ENCODE measurements at regions not wholly inside any gene's neighbourhood (a gene's known extent, or its start where the extent isn't known, plus 50 kb on each side); places are given as distances from the start of the nearest gene placed in this dataset.

DNA sequence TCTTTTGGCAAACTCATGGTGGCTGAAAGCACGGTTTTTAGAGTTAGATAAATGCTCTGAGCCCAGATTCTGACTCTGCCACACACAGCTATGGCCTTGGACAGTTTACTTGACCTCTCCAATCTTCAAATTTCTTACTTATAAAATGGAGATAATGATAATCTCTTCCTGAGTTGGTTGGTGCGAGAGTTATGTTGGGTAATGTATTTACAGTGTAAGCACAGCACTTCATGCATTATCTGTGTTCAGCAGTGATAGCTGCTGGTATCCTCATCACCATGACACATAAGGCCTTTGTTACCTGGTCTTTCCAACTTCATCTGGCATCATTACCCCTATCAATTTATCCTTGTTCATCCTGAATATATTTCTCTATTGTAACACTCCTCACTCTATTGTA, 178.8 kb upstream of the ELL2 start:
- FAIRE-seq (no peak), DNase-seq (ENCODE audit: low spot score) (no peak)

DNA sequence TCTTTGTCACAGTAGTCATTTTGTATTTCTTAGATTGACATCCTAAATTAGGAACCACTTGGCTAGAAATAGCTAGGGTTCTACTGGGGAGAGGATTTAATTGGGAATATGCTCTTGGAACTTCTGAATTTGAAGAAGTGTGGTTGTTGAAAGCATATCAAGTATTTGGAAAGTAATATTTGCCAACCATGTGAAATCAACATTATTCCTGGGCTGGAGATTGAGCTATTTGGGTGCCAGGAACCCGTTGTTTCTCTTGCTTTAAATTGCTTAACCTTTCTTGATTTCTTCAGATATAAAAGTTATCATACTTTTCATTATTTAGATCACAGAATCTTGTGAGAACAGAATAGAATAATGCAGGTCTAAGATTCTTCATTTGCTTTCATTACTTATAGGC, 178.4 kb upstream of the ELL2 start:
- no peak for DNase-seq (ENCODE audit: low spot score)
- no peak for FAIRE-seq

DNA sequence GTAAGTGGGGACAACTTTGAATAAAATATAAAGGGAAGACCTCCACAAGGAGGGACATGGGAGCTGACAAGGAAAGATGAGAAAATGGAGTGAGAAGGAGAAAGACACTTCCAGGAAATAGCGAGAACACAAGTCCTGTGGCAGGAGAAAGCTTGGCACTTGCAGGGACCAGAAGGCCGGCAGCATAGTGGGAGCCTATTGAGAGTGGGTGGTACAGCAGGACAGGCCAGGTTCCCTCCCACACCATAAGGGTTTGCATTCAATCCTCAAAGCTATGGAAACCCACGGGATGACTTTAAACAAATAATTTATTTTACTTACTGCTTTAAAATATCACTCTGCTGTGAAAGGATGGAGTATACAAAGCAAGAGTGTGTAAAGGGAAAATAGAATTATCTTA, 173.2 kb upstream of the ELL2 start:
- DNase-seq (ENCODE audit: low spot score) = no peak
- FAIRE-seq = no peak

DNA sequence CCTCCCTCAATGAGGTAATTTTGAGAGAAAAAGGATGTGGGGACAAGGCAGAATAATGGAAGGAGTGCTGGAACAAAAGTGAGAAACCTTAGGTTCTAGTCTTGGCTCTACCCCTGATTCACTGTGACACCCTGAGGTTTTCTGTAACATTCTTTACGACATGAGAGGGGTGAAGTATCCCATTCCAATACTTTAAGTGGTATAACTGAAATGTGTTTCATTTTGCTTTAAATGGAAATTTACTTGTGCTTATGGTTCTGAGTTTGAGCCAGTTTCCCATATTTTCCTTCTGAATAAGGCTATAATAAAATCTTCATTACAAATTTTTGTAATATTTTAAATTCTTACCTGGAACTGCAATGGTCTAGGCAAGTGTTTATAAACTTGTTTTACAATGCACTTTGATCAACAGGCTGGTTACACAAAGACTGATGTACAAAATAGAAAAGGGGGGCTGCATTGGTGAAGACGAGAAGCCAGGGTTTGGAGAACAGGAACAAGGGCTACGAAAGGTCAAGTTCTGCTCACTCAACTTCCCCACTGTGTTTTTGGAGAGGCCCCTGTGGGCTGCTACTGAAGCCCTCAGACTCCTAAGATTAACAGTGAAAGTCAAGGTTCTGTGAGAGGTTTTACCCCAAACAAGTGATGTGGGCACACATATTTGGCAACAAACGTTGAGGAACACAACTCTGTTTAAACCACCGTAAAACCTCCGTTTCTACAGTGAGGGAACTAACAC, 171.9 kb upstream of the ELL2 start:
- DNase-seq (ENCODE audit: low spot score) (no peak), FAIRE-seq (no peak)

DNA sequence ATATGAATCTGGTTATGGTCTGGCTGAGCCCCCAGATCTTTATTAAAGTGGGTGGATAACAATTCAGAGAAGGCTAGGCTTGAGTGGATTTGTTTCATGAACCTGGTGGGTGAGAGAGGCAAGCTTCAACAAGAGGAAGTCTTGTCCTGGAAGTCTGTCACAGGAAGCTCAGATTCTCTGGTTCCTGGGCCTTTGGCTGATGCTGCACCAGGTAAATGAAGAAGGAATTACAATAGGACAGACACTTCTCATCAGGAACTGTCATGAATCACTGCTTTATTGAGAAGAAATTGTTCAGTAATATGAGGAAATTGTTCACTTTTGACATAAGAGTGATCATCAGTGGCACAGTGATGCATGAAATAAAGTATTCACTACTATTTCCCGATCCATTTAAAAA, 167.6 kb upstream of the ELL2 start:
- FAIRE-seq (no peak), DNase-seq (ENCODE audit: low spot score) (no peak)

DNA sequence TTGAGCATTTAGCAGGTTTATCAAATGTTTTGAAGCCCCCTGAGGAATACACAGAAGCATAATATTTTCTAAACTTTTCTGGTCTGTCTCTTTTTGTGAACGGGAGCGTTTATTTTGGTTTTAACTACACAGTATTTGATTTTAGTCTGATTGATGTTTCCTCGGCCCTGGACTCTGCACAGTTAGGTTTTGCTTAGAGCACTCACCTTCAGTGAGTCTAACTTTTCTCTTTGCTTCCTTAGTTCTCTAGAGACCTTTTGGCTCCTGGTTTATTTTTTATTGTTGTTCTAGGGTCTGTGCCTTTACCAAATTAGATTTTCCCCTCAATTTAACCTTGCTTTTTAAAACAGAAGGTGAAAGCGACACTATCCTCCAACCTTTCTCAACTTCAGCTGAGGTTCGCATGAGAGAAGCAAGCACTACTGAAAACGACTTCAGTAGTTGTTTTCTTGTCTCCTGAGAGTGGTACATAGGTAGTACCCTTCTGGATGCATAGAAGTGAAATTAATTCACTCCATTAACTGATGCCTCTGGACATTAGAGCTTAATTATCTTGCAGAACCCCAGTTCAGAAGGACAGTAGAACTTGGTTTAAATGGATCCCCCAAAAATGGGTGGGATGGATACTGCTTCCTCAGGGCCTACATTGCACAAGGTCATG, 166.7 kb upstream of the ELL2 start:
- no peak for DNase-seq (ENCODE audit: low spot score)
- no peak for FAIRE-seq

DNA sequence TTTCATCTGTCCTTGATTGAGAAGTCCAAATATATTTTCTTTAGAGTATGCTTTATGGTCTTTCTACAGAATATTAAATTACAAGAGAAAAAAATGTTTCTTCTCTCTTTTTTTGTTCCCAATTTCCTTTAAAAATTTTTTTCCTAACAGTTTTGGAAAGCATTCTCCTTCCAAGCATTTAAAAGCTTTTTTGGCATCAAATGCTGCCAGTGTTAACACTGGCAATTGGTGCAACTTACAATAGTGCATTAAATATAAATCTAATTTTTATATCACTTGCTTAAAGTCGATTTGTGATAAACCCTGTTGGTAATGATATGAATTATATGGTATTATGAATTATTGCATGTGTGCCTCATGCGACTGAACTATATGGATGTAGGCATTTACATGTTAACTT, 165.9 kb upstream of the ELL2 start:
- DNase-seq (ENCODE audit: low spot score) = no peak
- FAIRE-seq = no peak

DNA sequence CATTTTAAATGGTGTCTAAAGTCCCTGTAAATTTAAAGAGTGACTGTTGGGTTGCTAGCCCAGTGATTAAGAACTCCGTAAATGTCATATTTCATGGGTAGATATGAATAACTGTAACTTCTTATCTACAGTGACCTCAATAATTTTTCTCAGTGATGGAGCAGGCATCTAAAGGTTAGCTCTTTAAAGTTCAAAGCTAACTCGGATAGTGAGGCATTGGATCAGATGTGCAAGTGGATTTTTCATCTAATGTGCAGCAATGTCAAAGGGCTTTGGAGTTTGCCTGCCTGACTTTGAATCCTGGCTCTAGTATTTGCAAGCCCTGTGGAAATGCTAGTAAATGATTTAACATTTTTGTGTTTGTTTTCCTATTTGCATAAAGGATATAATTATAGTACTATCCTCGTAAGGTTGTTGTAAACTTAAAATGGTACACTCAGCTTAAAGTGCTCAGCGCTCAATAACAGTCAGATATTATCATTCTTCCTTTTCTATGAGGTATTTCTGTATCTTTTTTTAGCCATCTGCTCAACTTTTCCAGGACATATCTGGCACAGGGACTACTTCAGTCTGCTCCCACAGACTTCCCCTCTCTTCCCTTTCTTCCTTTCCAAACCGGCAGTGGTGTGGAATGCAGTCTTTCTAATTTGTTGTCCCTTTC, 163.7 kb upstream of the ELL2 start:
- no peak for FAIRE-seq

DNA sequence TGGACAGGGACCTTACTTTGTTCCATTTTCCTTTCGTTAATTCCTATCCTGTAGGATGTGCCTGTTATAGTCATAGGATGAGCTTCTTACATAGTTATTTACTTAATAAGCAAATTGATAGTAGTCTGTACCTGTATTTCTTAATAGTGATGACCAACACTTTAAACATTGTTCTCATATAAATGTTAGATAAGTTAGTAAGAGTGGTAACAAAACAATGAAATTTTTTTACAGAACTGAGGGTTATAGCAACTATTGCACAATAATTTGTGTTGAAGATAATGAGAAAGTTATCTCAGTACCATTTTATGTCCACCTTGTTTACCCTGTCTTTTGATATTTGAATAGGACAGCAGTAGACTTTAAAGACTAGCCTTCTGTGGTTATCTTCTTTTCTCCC, 162.9 kb upstream of the ELL2 start:
- FAIRE-seq = no peak
- DNase-seq (ENCODE audit: low spot score) = no peak

More for the DNA sequence above, 163.7 kb upstream of the ELL2 start:
- DNase-seq (ENCODE audit: low spot score) = no peak

DNA sequence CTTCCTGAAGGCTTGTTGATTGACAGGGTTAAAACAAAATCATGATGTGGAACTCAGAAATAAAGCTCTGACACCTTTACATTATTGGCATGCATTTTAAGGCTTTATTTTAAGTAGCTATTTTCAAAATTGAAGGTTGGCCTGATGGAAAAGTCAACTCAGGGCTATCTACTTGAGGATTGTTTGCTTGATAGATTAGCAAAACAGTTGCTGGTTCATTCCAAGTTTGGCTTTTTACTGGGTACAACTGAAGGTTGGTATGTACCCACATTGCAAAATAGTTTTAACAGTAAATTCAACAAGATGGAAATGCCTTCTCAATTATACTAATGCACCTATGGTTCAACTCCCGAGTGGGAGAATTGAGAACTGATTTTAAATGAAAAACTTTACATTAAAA, 161.8 kb upstream of the ELL2 start:
- no peak for DNase-seq (ENCODE audit: low spot score)
- no peak for FAIRE-seq

DNA sequence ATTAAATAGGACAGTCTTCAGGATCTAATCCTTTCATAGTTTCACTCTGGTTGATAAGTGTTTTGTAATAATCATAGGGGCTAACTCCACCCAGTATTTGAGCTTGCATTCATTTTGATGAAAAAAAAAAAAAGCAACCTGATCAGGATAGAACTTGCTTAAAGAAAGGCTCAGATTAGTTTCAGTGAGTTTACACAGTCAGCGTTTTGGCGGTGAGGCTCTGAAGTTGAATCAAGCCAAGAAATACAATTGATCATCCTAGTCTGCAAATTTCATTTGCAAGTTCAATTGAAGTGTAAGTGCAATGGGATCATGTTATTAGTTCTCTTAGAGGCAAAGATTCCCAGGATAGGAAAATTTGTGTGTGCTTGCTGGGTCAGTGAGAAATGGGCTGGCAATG, 159.7 kb upstream of the ELL2 start:
- FAIRE-seq (no peak), DNase-seq (ENCODE audit: low spot score) (no peak)

DNA sequence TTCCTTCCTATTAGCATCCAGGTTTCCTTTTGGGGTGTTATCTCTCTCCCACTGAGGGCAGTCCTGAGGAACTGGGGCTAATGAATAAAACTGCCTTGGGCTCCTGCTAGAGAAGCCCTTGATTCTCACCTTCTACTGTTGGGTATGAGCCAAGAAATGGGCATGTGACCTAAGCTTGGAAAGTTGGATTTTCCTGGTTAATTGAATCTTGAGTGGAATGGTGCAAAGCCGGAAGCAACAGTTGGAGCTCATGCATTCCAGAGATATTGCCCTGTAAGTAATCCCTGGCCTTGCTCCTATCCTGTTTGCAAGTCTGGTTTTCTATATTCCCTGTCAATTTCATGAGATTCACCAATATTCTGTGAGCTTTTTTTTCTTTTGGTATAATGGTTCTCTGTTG, 158.5 kb upstream of the ELL2 start:
- DNase-seq (ENCODE audit: low spot score) = no peak
- no peak for FAIRE-seq

DNA sequence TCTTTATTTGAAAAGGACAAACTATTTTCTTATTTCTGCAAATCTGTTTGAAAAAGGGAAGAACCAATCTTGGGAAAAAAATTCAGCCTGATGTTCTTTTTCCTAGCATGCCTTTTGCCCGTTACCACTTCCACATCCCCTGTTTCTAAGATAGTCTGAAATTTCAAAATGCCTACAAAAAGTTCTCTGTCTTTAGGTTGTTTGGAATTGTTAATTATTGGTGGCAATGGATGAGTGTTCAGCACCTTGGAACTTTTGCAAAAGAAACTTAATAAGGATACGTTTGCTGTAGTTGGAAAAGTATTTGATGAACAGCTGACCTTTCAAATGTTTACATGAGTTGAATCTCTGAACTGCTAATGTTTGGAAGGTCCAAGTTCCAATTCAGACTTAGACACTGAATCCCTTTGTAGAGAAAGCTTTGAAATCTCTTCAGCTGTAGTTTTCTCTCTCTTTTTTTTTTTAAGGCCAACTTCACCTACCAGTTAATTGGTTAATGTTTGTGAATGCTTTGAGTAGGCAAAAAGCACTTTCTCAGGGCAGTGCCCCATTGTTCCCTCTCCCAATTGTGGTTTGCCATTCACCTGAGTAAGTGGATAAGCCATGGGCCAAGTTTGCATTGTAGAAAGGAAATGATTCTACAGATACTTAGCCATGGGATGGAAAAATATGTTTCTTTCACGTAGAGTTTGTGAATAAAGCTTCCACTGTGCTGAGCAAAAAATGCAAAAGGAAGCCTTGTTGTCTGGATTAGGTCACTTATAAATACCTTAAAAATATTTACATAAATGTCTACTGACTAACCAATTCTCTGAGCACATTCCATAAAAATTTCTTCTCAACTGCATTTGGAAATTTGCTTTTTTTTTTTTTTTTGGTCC, 156.4 kb upstream of the ELL2 start:
- DNase-seq (ENCODE audit: low spot score) (no peak), FAIRE-seq (no peak)

DNA sequence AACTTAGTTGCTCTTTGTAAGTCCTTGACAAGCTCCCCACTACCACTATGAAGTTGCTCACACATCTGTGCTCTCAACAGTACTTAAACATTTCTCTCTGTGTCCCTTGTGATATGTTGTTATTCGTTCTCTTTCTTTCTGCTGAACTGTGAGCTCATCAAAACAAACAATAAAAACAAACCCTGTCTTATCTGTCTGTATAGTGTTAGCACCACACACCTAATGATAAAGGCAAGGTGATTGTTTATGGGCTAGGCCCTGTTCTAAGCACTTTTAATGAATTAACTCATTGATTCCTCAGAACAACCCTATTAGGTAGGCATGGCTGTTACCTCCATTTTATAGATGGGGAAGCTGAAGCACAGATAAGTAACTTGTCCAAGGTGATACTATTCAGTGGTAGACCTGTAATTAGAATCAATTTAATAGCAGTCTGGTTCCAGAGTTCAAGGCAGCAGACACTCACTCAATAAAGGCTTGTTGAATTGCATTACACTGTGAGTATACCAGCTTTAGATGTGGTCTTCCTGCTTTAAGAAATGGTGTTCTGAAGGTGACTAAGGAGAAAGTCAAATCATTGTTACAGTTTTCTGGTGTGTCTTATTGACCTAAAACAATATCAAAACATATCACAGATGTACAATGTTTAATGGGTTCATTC, 153.6 kb upstream of the ELL2 start:
- DNase-seq (ENCODE audit: low spot score) (no peak), FAIRE-seq (no peak)

DNA sequence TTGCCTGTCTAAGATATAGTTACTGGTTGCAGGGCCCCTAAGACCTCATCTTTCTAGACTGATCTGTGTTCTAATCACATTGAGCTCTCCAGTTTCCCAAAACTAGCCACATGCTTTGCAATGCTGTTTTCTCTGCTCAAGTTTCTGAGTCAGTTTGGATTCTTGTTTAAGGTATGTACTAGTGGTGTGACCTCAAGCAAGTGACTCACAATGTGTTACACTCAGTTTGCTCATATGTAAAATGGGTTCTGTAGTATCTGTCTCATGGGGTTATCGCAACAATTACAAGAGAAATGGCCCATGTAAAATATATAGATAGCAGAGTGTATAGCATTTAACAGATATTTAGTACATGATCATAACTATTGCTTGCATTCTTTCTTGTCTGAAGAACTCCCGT, 153.1 kb upstream of the ELL2 start:
- DNase-seq (ENCODE audit: low spot score) (peak; percentile 42), FAIRE-seq (no peak)

DNA sequence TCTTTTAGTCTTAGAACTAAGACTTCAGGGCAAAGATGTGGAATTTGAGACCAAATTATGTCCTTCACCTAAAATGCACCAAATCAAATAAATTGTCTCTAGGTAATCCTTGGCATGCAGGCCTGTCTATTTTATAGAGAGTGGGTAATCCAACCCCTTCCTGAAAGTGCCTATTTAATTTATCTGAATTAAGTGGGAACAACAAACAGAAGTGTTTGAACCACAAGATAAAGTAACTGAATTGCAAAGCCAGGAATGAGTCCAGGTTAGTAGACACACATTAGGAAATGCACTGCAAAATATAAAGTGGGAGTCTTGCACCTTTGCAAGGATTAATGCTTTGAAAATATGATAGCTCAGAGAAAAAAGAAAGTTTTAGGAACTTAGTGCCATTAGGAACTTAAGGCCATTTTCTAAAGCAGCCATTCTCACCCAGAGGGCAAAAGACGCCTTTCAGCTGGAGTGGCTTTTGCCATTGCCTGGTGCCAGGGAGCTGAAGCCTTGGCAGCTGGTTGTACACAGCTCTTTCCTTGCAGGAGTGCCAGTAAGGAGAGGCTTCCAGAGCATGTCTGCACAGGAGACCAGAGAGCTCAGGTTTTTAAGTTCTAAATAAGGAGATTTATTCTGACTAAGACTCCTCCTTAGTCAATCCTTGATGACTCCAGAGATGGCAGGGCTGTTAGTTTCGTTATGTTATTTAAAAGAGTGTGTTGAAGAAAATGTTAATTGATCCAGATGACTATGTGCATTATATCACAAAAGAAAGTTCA, 151.7 kb upstream of the ELL2 start:
- DNase-seq (ENCODE audit: low spot score) (no peak), FAIRE-seq (no peak)

DNA sequence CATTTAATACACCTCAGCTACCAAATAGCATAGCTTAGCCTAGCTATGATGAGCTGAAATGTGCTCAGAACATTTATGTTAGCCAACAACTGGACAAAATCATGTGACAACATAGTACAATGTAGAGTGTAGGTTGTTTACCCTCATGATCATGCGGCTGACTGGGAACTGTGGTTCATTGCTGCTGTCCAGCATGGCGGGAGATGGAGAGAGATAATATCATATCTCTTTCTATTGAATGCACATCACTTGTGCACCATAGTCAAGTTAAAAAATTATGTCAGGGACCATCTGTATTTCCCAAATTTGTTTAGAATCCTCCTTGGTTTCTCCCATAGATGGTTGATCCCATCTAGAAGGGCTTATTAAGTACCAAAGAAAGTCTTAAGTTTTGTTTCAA, 151.1 kb upstream of the ELL2 start:
- DNase-seq (ENCODE audit: low spot score) (no peak), FAIRE-seq (no peak)

DNA sequence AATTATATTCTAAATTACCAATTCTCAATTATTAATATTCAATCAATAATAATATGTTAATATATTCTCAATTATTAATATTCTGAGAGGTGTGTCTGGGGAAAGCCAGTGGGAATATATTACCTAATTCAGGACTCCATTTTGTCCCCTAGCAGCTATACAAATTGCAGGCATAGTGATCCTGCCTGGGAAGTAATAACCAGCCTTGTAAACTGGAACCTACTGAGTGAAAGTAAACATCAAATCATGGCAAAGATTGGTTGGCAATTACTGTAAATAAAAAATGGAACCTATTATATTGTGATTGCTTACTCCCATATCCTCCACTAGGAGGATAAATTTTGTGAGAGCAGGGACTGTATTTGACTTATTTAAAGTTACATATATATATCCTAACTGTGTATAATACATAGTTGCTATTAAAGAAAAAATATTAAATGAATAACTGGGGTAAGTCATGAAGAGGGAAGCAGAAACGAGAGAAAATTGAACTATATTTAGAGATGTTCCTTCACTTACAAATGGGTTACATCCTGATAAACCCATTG, 150.5 kb upstream of the ELL2 start:
- FAIRE-seq (no peak), DNase-seq (ENCODE audit: low spot score) (no peak)

DNA sequence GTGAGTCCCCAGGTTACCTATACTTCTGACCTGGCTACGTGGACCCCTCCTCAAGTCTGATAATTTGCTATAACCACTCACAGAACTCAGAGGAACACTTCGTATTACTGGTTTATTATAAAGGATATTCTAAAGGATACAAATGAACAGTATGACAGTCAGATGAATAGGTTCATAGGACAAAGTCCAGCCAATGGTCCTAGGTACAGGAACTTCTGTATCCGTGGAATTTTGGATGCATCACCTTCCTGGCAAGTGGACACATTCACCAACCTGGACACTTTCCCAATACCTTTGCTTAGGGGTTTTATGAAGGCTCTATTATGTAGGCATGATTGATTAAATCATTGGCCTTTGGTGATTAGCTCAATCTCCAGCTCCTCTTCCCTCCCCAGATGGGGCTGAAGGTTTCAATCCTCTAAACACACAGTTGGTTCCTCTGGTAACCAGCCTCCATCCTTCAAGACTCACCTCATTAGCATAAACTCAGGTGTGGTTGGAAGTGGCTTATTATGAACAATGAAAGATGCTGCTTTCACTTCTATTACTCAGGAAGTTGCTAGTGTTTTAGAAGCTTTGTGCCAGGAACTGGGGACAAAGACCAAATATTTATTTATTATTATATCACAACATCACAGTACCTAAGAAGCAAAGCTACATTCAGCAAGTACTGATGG, 149.6 kb upstream of the ELL2 start:
- DNase-seq (ENCODE audit: low spot score) = no peak
- no peak for FAIRE-seq

DNA sequence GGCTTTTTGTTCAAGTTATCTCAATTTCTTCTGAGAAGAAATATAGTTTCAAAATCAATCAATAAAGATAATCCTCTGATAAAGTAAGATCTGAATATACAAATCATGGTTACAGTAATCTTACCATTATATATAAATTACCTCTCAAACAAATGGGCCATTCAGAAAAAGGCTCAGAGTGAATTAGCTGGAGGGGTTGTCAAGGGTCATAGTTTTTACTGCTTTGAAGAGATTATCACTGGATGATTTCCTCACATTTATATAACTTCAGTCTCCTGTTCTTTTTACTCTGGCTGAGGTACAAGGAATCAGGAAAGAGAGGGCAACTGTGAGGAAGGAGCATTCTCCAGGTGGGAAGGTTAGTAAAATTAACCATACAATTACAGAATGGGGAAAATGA, 148.6 kb upstream of the ELL2 start:
- no peak for FAIRE-seq
- DNase-seq (ENCODE audit: low spot score) = no peak

All from RCC 7860 (cell line).